ENCODE measurements at regions not wholly inside any gene's neighbourhood (a gene's known extent, or its start where the extent isn't known, plus 50 kb on each side); places are given as distances from the start of the nearest gene placed in this dataset.

DNA sequence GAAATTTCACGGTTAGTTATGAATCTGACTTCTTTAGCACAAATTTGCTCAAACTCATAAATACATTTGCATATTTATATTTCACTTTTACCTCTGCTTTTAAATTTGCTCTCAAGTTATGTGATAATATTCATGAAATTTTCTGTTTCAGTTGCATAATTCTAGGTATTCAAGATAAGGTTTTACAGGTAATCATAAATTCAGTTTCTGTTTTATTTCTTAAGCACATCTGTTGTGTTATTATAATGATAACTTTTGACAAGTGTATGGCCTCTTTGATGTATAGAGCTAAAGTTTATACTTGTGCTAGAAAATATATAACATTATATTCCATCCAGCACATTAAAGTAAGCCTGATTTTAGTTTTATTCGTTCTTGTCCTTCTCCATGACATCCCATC is 308.1 kb downstream of the SLC7A11 start:
- H3K4me3 ChIP-seq (ENCODE audit: low read depth, low read length) = no peak overlapping the region
- DNase-seq (ENCODE audit: low read depth) = no peak
- TF ChIP-seq, protein P1, sequence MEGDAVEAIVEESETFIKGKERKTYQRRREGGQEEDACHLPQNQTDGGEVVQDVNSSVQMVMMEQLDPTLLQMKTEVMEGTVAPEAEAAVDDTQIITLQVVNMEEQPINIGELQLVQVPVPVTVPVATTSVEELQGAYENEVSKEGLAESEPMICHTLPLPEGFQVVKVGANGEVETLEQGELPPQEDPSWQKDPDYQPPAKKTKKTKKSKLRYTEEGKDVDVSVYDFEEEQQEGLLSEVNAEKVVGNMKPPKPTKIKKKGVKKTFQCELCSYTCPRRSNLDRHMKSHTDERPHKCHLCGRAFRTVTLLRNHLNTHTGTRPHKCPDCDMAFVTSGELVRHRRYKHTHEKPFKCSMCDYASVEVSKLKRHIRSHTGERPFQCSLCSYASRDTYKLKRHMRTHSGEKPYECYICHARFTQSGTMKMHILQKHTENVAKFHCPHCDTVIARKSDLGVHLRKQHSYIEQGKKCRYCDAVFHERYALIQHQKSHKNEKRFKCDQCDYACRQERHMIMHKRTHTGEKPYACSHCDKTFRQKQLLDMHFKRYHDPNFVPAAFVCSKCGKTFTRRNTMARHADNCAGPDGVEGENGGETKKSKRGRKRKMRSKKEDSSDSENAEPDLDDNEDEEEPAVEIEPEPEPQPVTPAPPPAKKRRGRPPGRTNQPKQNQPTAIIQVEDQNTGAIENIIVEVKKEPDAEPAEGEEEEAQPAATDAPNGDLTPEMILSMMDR (IDR thresholded peaks at IDR 0.05; ENCODE audit: control insufficient read depth, extremely low read depth, insufficient read depth) = no peak

DNA sequence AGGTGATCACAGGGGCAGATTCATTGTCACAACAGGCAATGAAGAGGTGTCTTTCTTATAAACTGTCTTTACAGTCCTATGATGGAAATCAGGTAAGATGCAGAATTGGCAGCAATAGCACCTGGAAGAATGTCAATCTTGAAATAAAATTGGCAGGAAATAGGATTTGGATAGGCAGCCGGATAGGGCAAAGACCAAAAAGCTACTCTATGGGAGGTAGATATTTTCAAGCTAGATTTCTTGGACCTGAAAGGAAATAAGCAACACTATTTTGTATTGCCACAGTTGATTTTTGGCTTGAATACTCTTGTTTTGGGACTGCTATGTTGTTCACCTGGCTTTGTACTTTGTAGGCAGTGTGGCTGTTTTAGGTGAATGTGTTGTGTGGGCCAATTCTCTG is 314.2 kb downstream of the SLC7A11 start:
- TF ChIP-seq, protein P1 (IDR thresholded peaks at IDR 0.05; ENCODE audit: control insufficient read depth, extremely low read depth, insufficient read depth) = no peak
- DNase-seq (ENCODE audit: low read depth) = no peak
- no peak overlapping the region for H3K4me3 ChIP-seq (ENCODE audit: low read depth, low read length)

DNA sequence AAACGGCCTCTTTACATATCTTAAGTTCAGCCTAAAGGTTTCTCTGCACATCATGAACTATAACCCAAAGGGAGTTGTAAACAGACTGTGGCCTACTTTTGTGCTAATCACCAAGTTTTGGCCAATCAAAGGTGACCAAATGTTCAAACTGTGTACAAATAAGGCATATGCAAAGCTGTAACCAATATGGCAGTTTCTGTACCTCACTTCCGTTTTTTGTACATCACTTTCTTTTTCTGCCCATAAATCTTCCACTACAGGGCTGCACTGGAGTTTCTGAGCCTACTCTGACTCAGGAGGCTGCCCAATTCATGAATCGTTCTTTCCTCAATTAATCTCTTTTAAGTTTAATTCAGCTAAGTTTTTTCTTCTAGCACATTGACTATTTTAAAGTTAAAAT is 318.7 kb downstream of the SLC7A11 start:
- TF ChIP-seq, protein P1 (IDR thresholded peaks at IDR 0.05; ENCODE audit: control insufficient read depth, extremely low read depth, insufficient read depth) = no peak
- no peak overlapping the region for H3K4me3 ChIP-seq (ENCODE audit: low read depth, low read length)
- no peak for DNase-seq (ENCODE audit: low read depth)

GRCh38 chr4:137922721-137923120 is 319.4 kb downstream of the SLC7A11 start:
- no peak for DNase-seq (ENCODE audit: low read depth)
- TF ChIP-seq, protein P1 (IDR thresholded peaks at IDR 0.05; ENCODE audit: control insufficient read depth, extremely low read depth, insufficient read depth) = no peak
- no peak overlapping the region for H3K4me3 ChIP-seq (ENCODE audit: low read depth, low read length)

DNA sequence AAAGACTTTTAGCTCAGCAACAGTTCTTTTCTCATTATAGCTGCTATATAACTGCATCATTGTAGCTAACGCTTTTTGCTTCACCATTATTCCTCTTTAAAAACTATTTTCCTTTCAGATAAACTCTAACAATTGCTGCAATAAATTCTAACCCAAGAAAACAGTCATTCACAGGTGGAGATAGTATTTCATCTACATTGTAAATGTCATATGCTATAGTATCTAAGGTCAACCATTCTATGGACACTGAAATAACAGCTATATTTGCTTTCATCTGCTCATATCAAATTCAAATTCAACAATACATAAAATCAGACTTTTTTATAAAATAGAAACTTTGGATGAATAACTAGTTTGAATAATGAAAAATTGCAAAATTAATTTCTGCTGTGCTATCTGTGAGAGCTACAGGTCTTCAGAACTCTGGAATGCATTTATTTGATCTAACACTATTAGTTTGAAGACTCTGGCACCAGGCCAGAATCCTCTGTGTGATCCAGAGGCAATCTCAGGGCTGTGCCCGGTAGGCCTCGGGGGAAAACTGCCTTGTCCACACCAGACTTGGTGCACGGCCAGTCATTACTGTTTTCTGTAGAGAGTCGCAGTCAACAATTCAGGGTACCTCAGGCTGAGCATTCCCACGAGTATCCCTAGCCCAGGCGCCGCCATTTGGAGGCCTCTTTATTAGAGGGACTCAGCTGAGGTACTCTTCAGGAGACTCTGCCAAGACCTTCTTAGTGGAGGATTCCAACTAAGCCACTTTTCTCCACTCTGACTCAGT is 332.4 kb downstream of the SLC7A11 start:
- TF ChIP-seq, protein P1 (IDR thresholded peaks at IDR 0.05; ENCODE audit: control insufficient read depth, extremely low read depth, insufficient read depth) = no peak
- no peak for DNase-seq (ENCODE audit: low read depth)
- no peak overlapping the region for H3K4me3 ChIP-seq (ENCODE audit: low read depth, low read length)

DNA sequence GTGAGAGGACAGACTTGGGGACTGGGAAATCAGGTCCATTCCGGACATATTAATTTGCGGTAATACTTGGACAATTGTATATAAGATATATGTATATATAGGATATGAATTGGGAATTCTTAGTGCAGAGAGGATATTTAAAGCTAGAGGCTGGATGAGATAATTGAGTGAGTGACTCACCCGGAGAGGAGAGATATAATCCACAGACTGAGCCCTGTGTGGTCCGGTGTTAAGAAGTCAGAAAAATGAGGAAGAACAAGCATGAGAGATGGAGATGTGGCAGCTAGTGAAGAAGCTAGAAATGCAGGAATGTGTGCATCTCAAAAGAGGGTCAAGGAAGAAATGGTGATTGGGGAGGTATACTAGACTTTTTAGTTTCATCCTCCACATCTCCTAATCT is 336.2 kb downstream of the SLC7A11 start:
- H3K4me3 ChIP-seq (ENCODE audit: low read depth, low read length) = no peak overlapping the region
- DNase-seq (ENCODE audit: low read depth) = no peak
- TF ChIP-seq, protein P1 (IDR thresholded peaks at IDR 0.05; ENCODE audit: control insufficient read depth, extremely low read depth, insufficient read depth) = no peak

- H3K4me3 ChIP-seq (ENCODE audit: low read depth, low read length) = no peak overlapping the region
- peak; percentile 77 for DNase-seq (ENCODE audit: low read depth)
- TF ChIP-seq, protein P1 (IDR thresholded peaks at IDR 0.05; ENCODE audit: control insufficient read depth, extremely low read depth, insufficient read depth) = no peak
These were observed 341.0 kb downstream of the SLC7A11 start for GRCh38 chr4:137901114-137901513.
